ENCODE measurements at regions not wholly inside any gene's neighbourhood (a gene's known extent, or its start where the extent isn't known, plus 50 kb on each side); places are given as distances from the start of the nearest gene placed in this dataset.
"Not testable (repeated sequence)": the region's sequence is repeated elsewhere in the genome, so short reads cannot be mapped to it uniquely, and the experiment has no call there.

DNA sequence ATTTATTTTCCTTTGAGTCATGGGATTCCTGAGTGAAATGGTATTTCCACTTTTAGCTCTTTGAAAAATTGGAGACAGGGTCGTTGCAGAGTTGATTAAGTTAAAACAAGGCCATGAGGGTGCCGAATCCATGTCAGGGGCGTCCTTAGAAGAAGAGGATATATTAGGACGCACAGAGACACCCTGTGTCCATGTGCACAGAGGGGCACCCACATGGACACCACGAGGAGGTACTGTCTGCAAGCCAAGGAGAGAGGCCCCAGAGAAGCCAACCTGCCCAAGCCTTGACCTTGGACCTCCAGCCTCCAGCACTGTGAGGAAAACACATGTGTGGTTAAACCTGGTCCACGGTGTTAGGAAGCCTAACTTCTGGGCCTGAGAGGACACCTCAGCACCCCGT is 113.9 kb upstream of the THBS2 start:
- H3K27ac Mint-ChIP-seq = no peak overlapping the region
- H3K4me1 Mint-ChIP-seq = no peaks in the 10 kb centered on the region
- H3K27me3 Mint-ChIP-seq = peaks cover 3% of the 10 kb centered on the region
- H3K4me3 Mint-ChIP-seq = no peak overlapping the region
- H3K9me3 Mint-ChIP-seq = peaks cover 8% of the 10 kb centered on the region
- DNase-seq = no peak
- CTCF ChIA-PET = no interaction called here
- no peaks in the 10 kb centered on the region for H3K36me3 Mint-ChIP-seq

DNA sequence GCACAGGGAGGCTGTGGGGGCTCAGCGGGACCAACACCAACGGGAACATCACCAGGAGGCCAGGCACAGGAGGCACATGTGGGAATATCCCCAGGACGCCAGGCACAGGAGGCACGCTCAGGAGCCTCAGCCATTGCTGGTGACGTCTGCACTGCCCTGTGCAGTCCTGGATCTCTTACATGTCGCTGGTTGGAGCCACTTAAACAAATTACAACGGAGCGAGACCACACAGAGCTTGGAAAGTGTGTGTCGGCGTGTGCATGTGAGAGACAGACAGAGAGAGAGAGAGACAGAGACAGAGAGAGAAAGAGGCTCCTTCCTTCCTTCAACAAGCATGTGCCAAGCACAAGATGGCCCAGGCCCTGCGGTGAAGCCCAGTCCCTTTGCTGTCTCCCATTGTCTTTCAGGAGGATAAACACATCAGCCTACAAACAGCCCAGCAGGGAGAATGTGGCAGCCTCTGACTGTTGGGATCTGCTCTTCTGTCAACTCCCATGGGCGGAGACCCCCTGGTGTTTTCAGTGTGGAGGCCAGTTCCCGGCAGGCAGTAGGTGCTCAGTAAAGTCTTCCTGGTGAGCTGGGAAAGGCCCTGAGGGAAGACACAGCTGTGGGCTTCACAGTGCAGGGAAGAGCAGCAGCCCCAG is 112.7 kb upstream of the THBS2 start:
- H3K4me1 Mint-ChIP-seq = no peaks in the 10 kb centered on the region
- H3K4me3 Mint-ChIP-seq = no peak overlapping the region
- no peaks in the 10 kb centered on the region for H3K36me3 Mint-ChIP-seq
- H3K27me3 Mint-ChIP-seq = peaks cover 3% of the 10 kb centered on the region
- no peak for DNase-seq
- H3K9me3 Mint-ChIP-seq = peaks cover 8% of the 10 kb centered on the region
- CTCF ChIA-PET = no interaction called here
- no peak overlapping the region for H3K27ac Mint-ChIP-seq

DNA sequence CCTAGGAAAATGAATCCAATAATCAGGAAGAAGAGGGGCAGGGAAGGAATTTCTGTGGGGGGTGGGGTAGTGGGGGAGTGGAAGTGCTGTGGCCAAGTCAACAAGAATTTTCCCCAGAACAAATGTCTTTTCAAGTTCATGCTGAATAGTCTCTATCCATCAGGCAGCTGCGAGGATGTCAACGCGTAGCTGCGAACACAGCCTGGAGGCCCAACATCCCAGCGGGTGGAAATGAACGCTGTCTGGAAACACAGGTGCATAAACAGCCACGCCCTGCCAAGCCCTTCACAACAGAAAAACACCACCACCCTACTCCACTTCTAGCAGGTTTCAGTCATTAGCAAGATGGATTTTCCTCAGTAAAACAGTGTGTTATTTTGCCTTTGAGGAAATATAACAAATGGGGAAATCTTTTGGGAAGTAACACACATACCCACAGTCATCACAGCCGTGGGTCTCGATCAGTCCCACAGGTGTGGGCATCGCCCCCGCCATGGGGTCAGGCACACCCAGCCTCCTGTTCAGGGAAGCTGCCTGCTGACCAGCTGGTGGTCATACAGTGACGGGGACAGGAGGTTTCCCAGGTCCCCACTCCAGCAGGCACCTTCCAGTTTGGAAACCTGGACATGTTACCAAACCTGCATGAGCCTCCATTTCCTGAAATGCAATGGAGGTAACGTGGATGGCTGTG is 112.1 kb upstream of the THBS2 start:
- CTCF ChIA-PET = no interaction called here
- Mint-ChIP-seq H3K27me3 (peaks cover 3% of the 10 kb centered on the region), H3K27ac (no peak overlapping the region), H3K36me3 (no peaks in the 10 kb centered on the region), H3K4me1 (no peaks in the 10 kb centered on the region), H3K9me3 (peaks cover 6% of the 10 kb centered on the region), H3K4me3 (no peak overlapping the region)
- DNase-seq = no peak

DNA sequence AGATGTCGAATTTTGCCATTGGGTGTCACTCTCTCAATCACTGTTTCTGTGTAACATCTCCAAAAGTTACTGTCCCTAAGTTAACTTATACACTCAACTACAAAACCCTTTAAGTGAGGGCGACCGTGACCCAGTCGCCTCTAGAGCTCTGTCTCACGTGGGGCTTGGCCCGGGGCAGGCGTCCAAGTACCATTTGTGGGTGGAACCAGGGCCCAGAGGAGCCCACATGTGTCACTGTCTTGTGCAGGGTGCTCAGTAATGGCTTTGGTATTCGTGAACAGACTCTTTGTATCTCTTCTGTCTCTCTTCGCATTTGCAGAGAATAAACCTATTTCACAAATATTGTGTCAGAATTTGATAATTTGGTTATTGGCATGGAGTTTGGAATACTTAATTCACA is 109.9 kb upstream of the THBS2 start:
- H3K4me3 Mint-ChIP-seq = no peak overlapping the region
- H3K4me1 Mint-ChIP-seq = no peaks in the 10 kb centered on the region
- H3K27me3 Mint-ChIP-seq = no peaks in the 10 kb centered on the region
- no peak for DNase-seq
- H3K9me3 Mint-ChIP-seq = peaks cover 6% of the 10 kb centered on the region
- H3K36me3 Mint-ChIP-seq = no peaks in the 10 kb centered on the region
- CTCF ChIA-PET = no interaction called here
- H3K27ac Mint-ChIP-seq = no peak overlapping the region

DNA sequence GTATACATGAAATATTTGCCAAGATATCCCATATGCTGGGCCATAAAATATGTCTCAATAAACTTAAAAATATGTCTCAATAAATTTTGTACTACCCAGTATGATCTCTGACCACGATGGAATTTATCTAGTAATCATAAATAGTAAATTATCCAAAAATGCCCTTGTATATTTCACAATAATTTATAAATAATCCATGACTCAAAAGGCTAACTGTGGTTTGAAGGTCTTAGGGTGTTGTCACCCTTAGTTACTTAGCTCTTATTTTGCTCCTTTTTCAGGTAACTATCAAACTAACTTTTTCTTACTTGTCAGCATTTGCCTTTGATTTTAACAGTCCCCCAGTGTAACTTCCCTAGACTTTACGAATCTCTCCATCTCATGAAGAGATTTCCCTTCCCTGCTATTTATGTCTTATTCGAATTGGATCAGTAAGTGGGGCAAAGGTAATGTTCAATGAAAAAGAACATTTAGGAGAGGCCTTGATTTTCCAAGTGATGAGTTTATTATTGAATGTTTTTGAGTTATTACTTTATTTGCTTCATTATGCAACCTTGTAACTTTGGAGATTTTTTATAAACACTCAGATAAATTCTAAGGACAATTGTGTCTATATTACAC is 109.0 kb upstream of the THBS2 start:
- Mint-ChIP-seq H3K9me3 (peaks cover 4% of the 10 kb centered on the region), H3K27me3 (no peaks in the 10 kb centered on the region), H3K4me3 (no peak overlapping the region), H3K27ac (no peak overlapping the region), H3K4me1 (no peaks in the 10 kb centered on the region), H3K36me3 (no peaks in the 10 kb centered on the region)
- CTCF ChIA-PET = no interaction called here
- no peak for DNase-seq

DNA sequence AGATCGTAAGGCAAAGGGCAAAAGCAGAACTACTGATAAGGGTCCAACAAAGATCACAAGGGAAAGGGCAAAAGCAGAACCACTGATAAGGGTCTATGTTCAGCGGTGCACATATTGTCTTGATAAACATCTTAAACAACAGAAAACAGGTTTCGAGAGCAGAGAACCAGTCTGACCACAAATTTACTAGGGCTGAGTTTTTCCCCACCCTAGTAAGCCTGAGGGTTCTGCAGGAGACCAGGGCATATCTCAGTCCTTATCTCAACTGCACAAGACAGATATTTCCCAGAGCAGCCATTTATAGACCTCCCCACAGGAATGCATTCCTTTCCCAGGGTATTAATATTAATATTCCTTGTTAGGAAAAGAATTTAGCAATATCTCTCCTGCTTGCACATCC is 101.4 kb upstream of the THBS2 start:
- not testable (repeated sequence) for H3K27me3 Mint-ChIP-seq

DNA sequence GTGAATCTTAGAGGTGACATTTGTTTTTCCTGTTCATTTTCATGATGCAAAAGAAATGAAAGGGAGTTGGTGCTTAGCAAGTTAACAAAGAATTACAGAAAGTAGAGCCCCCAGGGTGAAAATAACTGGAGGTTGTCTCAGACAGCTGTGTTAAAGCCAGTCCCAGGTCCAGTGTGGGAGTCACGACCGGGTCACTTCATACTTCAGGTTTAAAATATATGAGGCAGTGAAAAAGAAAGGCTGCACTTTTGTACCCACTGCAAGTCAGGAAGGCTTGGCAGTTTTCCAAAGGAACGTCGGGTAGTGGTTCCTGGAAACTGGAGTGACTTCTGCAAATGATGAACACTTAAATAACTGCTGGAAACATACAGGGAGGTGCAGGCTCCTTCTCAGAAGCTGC is 91.5 kb upstream of the THBS2 start:
- DNase-seq = no peak
- no peaks in the 10 kb centered on the region for H3K9me3 Mint-ChIP-seq
- no peaks in the 10 kb centered on the region for H3K4me1 Mint-ChIP-seq
- H3K36me3 Mint-ChIP-seq = no peaks in the 10 kb centered on the region
- CTCF ChIA-PET = no interaction called here
- no peak overlapping the region for H3K4me3 Mint-ChIP-seq
- H3K27ac Mint-ChIP-seq = no peak overlapping the region
- no peaks in the 10 kb centered on the region for H3K27me3 Mint-ChIP-seq

More for the DNA sequence above, 101.4 kb upstream of the THBS2 start:
- H3K4me3 Mint-ChIP-seq, H3K4me1 Mint-ChIP-seq, H3K27ac Mint-ChIP-seq, H3K9me3 Mint-ChIP-seq, DNase-seq, H3K36me3 Mint-ChIP-seq, CTCF ChIA-PET: not testable (repeated sequence)

DNA sequence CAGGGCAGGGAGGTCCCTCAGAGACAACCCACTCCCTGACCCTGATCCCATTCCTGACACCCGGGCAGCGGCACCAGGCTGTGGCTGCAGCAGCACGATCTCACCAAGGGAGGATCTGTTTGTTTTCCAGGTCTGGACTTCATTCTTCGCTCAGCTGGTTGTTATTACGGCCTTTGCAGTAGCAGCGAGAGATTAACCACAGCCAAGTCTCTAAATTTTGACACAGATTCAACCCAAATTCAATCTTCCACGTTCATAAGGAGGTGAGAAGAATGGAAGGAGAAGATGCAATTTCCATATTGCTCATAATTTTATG is 91.1 kb upstream of the THBS2 start:
- no peak overlapping the region for H3K27ac Mint-ChIP-seq
- DNase-seq = no peak
- no peaks in the 10 kb centered on the region for H3K36me3 Mint-ChIP-seq
- H3K27me3 Mint-ChIP-seq = no peaks in the 10 kb centered on the region
- H3K4me3 Mint-ChIP-seq = no peak overlapping the region
- H3K9me3 Mint-ChIP-seq = no peaks in the 10 kb centered on the region
- CTCF ChIA-PET = no interaction called here
- no peaks in the 10 kb centered on the region for H3K4me1 Mint-ChIP-seq

DNA sequence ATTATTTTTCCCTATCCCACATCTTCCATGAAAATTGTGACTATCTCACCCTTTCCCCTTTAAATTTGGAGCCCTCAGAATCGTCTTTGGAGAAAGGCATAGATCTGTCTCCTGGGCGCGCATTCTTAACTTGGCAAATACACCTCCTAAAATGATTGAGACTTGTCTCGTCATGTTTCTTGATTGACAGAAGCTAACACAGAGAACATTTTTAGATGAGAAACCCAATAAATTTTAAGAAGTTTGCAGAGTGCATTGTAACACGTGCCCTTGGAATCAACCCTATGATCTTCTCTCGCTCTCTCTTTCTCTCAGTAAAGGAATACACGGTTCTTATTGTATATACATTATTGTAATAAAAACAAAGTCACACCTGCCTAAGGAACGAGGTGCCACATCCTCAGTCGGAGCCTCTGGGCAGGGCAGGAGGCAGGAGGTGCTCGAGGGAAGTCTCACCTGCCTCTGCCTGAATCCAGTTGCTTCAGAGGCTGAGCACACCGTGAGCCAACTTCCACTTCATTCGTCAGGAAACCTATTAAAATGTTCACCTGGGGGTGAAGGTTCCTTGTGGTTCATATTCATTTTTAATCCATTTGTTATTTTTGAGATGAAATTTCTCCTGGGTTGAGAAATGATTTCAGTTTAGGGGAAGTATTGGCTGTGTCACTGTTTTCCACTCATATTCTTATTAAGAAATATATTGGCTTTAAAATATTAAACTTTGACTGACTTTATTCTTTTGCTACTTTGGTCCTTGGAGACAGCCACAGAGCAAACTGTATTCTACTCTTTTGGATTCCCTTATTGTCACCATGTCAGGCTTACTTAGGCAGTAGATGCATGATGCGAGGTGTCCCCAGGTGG is 90.5 kb upstream of the THBS2 start:
- no peak overlapping the region for H3K27ac Mint-ChIP-seq
- CTCF ChIA-PET = no interaction called here
- H3K4me3 Mint-ChIP-seq = no peak overlapping the region

DNA sequence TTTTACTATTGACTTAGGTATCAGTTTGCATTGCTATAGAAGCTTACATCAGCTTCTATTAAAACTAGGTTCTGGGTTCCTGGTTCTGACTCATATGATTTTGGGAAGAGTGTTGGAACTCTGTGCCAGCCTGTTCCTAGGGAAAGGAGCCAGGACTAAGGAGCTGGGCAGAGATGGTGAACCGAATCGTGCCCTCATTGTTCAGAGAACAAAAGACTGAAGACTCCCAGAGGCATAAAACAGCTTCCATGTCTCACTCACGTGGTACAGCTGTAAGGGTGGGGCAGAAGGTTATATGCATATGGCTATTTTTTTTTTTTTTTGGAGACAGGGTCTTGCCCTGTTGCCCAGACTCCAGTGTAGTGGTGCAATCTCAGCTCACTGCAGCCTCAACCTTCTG is 89.1 kb upstream of the THBS2 start:
- Mint-ChIP-seq H3K4me1 (no peaks in the 10 kb centered on the region), H3K27ac (no peak overlapping the region), H3K36me3 (no peaks in the 10 kb centered on the region), H3K4me3 (no peak overlapping the region), H3K27me3 (no peaks in the 10 kb centered on the region), H3K9me3 (no peaks in the 10 kb centered on the region)
- DNase-seq = no peak
- CTCF ChIA-PET = no interaction called here

More for the DNA sequence above, 90.5 kb upstream of the THBS2 start:
- no peaks in the 10 kb centered on the region for H3K36me3 Mint-ChIP-seq
- H3K9me3 Mint-ChIP-seq = no peaks in the 10 kb centered on the region
- H3K4me1 Mint-ChIP-seq = no peaks in the 10 kb centered on the region
- no peak for DNase-seq
- no peaks in the 10 kb centered on the region for H3K27me3 Mint-ChIP-seq

DNA sequence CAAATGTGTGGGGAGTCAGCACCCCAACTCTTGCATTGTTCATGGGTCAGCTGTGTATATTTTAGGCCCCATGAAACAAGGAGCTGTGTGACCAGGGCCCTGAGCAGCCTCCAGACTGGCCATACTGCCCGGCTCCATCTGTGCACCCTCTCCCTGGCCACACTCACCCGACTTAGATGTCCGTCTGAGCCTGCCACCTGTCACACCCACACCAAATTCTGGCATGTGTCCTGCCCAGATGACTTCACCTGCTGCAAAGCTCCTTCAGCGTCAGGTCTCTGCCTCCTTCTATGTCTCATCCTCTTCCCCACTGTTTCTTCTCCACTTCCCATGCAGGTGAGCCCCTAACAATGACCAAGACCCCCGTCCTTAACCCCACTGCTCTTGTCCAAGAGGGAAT is 88.1 kb upstream of the THBS2 start:
- Mint-ChIP-seq H3K36me3 (no peaks in the 10 kb centered on the region), H3K9me3 (no peaks in the 10 kb centered on the region), H3K27ac (no peak overlapping the region), H3K4me1 (no peaks in the 10 kb centered on the region), H3K4me3 (no peak overlapping the region), H3K27me3 (no peaks in the 10 kb centered on the region)
- no peak for DNase-seq
- CTCF ChIA-PET = no interaction called here

DNA sequence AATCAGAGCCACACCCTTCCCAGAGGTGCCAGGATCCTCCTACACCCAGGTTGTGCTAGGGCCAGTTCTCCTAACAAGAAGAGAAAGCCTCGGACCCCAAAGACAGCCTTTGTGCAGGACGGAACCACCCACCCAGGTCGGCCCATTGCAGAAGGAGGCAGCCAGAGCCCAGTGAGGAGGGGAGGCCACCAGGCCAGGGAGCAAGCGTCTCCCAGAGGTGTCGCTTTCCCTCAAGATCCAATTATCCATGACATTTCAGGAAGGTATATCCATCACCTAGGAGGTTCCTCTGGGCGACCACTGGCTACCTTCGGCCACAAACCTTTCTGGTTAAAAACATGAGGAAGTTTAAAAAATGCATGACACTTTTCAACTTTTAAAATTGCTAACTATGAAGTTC is 87.4 kb upstream of the THBS2 start:
- DNase-seq = no peak
- CTCF ChIA-PET = no interaction called here
- H3K9me3 Mint-ChIP-seq = no peaks in the 10 kb centered on the region
- no peak overlapping the region for H3K4me3 Mint-ChIP-seq
- no peak overlapping the region for H3K27ac Mint-ChIP-seq
- no peaks in the 10 kb centered on the region for H3K36me3 Mint-ChIP-seq
- H3K4me1 Mint-ChIP-seq = no peaks in the 10 kb centered on the region
- H3K27me3 Mint-ChIP-seq = no peaks in the 10 kb centered on the region

DNA sequence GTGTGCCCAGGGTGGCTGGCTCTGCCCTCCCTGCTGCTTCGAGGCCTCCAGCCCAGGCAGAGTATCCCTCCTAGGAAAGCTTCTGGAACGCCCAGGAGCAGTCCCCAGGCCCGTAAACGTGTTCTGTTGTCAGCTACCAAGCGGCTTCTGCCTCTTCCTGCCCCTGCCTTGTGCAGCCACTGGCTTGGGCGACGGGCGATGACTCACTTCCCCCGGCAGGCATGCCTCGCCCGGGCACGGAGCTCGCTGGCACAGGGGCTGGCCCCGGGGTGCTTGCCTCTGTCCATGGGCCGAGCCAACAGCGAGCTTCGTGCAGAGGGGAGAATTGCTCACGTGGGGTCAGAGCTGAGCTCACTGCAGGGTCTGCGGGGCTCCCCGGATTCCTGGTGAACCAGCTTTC is 86.7 kb upstream of the THBS2 start:
- Mint-ChIP-seq H3K9me3 (no peaks in the 10 kb centered on the region), H3K4me1 (no peaks in the 10 kb centered on the region), H3K27ac (no peak overlapping the region), H3K27me3 (no peaks in the 10 kb centered on the region), H3K36me3 (no peaks in the 10 kb centered on the region), H3K4me3 (no peak overlapping the region)
- CTCF ChIA-PET = no interaction called here
- DNase-seq = no peak

DNA sequence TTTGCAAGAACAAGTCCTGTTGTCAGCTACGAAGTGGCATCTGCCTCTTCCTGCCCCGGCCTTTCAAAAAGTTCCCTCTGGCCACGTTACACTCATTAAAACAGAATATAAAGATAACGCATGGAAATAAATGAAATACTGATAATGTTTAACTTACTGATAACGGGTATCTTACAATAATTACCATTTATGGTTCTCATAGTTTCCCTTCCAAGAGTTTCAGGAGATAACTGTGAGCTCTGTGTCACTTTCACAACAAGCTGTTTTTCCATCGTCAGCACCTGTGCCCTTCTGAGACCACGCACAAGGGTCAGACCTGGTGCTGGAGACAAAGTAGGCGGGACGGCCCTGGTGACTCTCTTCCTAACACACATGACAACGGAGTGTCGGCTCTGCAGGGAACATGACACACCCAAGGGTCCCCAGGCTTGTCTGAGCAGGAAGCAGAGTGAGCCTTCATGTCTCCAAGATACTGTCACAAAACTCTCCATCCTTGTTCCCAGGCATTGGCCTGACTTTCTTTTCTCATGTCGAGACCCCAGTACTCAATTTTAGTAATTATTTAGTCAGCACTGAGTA is 86.2 kb upstream of the THBS2 start:
- H3K9me3 Mint-ChIP-seq = no peaks in the 10 kb centered on the region
- DNase-seq = no peak
- H3K4me1 Mint-ChIP-seq = no peaks in the 10 kb centered on the region
- no peak overlapping the region for H3K27ac Mint-ChIP-seq
- CTCF ChIA-PET = no interaction called here
- no peak overlapping the region for H3K4me3 Mint-ChIP-seq
- no peaks in the 10 kb centered on the region for H3K27me3 Mint-ChIP-seq
- no peaks in the 10 kb centered on the region for H3K36me3 Mint-ChIP-seq

All from activated naive CD4-positive, alpha-beta T cell treated with anti-CD3 and anti-CD28 coated beads, Interleukin-2, amount 10 ng/mL, durations not matched to agents 7 days and 5 days (primary cell).